GM23338 (cell line): ENCODE measurements at regions not wholly inside any gene's neighbourhood (a gene's known extent, or its start where the extent isn't known, plus 50 kb on each side); places are given as distances from the start of the nearest gene placed in this dataset.
A peak's percentile ranks its signal among the peaks of the same experiment; 100 is the strongest.
"Not testable (repeated sequence)": the region's sequence is repeated elsewhere in the genome, so short reads cannot be mapped to it uniquely, and the experiment has no call there.

Experiments
- ATAC-seq: fragments of 200-7000 bp; cut with Tn5 transposase; 3 replicates; pipeline ENCODE4 v1.9.1; 2020
- DNase-seq: peaks from one replicate; pipeline ENCODE4 v3.0.0-alpha.2; 2015; ENCODE audit warnings: low spot score
- H2AFZ ChIP-seq: fragments of 200-600 bp; sonication (generic); 2 replicates; pipeline ENCODE4 v1.8.0; 2016; ENCODE audit warnings: antibody characterized with exemption, mild to moderate bottlenecking, moderate library complexity
- H3F3A ChIP-seq: fragments of 200-600 bp; sonication (generic); replicated peaks from 2 replicates; pipeline ENCODE4 v1.8.0; 2017; ENCODE audit warnings: antibody characterized with exemption, mixed run types, low read depth
- H3K27ac ChIP-seq: fragments of 200-600 bp; sonication (generic); 2 replicates; pipeline ENCODE4 v1.6.1; 2016; ENCODE audit warnings: low read depth
- H3K27me3 ChIP-seq: fragments of 200-600 bp; sonication (generic); 2 replicates; pipeline ENCODE4 v1.8.0; 2016; ENCODE audit warnings: mild to moderate bottlenecking, mixed run types, moderate library complexity; ENCODE audit not compliant: insufficient read depth
- H3K36me3 ChIP-seq: fragments of 200-600 bp; sonication (generic); 2 replicates; pipeline ENCODE4 v1.8.0; 2016; ENCODE audit warnings: mild to moderate bottlenecking; ENCODE audit not compliant: insufficient read depth
- H3K4me1 ChIP-seq: fragments of 200-600 bp; sonication (generic); 2 replicates; pipeline ENCODE4 v1.8.0; 2016; ENCODE audit warnings: mild to moderate bottlenecking, moderate library complexity; ENCODE audit not compliant: insufficient read depth
- H3K4me2 ChIP-seq: fragments of 200-600 bp; sonication (generic); 2 replicates; pipeline ENCODE4 v1.7.1; 2017; ENCODE audit warnings: mixed run types
- H3K4me3 ChIP-seq: fragments of 200-600 bp; sonication (generic); 2 replicates; pipeline ENCODE4 v1.6.1; 2016; ENCODE audit warnings: mixed run types
- H3K79me2 ChIP-seq: fragments of 200-600 bp; sonication (generic); replicated peaks from 2 replicates; pipeline ENCODE4 v1.8.0; 2017; ENCODE audit warnings: mild to moderate bottlenecking; ENCODE audit not compliant: insufficient read depth
- H3K9me2 ChIP-seq: fragments of 200-600 bp; sonication (generic); 2 replicates; pipeline ENCODE4 v1.8.0; 2017; ENCODE audit not compliant: insufficient read depth
- H4K20me1 ChIP-seq: fragments of 200-600 bp; sonication (generic); replicated peaks from 2 replicates; pipeline ENCODE4 v1.8.0; 2017; ENCODE audit warnings: mild to moderate bottlenecking; ENCODE audit not compliant: insufficient read depth
- H3K27ac Mint-ChIP-seq: 2 replicates; pipeline ENCODE4 v1.8.0; 2020; ENCODE audit warnings: inconsistent platforms, mild to moderate bottlenecking, moderate library complexity, mixed read lengths
- H3K27me3 Mint-ChIP-seq: 3 replicates; pipeline ENCODE4 v1.8.0; 2022; ENCODE audit warnings: low read depth, mild to moderate bottlenecking, moderate library complexity, mixed read lengths, inconsistent platforms; ENCODE audit not compliant: insufficient read depth, poor library complexity
- H3K36me3 Mint-ChIP-seq: 3 replicates; pipeline ENCODE4 v1.8.0; 2021; ENCODE audit warnings: low read depth, mild to moderate bottlenecking, inconsistent platforms, moderate library complexity, mixed read lengths
- H3K4me1 Mint-ChIP-seq: 3 replicates; pipeline ENCODE4 v1.8.0; 2020; ENCODE audit warnings: mild to moderate bottlenecking, inconsistent platforms, mixed read lengths
- H3K4me3 Mint-ChIP-seq: 3 replicates; pipeline ENCODE4 v1.8.0; 2021; ENCODE audit warnings: moderate library complexity, mild to moderate bottlenecking, inconsistent platforms, mixed read lengths
- H3K9me3 Mint-ChIP-seq: 3 replicates; pipeline ENCODE4 v1.8.0; 2020; ENCODE audit warnings: moderate library complexity, mild to moderate bottlenecking, inconsistent platforms, mixed read lengths
- CTCF ChIP-seq, 2 experiments: fragments of 200-600 bp in 1 of 2; sonication (generic) in 1 of 2; conservative IDR thresholded peaks; 2 replicates each; pipeline versions ENCODE4 v1.5.1 to v1.6.1; 2016 to 2017; ENCODE audit warnings: antibody characterized with exemption in 2 of 2, low read depth in 2 of 2, mild to moderate bottlenecking in 2 of 2, moderate library complexity in 1 of 2
- NANOG ChIP-seq: IDR thresholded peaks from 2 replicates; pipeline ENCODE4 v1.6.1; 2016; ENCODE audit warnings: antibody characterized with exemption, borderline replicate concordance
- REST ChIP-seq: IDR thresholded peaks from one replicate; pipeline ENCODE4 v1.6.1; 2018; ENCODE audit warnings: antibody characterized with exemption; ENCODE audit not compliant: unreplicated experiment
- ZNF114 ChIP-seq: fragments of 250-450 bp; sonication (Bioruptor Pico); IDR thresholded peaks from 2 replicates; pipeline ENCODE4 v1.5.0; 2020; ENCODE audit warnings: mild to moderate bottlenecking, moderate library complexity
- ZNF331 ChIP-seq: fragments of 250-450 bp; sonication (Bioruptor Pico); IDR thresholded peaks from 2 replicates; pipeline ENCODE4 v1.5.0; 2020; ENCODE audit warnings: low read depth, mild to moderate bottlenecking, moderate library complexity

GRCh38 chr3:166993015-166993630 is 387.0 kb downstream of the ZBBX start (continued):
- no peak for TF ChIP-seq REST
- no peak for TF ChIP-seq NANOG
- TF ChIP-seq ZNF331 (CRISPR knock-in tag): no peak
- TF ChIP-seq ZNF114 (CRISPR knock-in tag): no peak

- DNase-seq: no peak
- Histone ChIP-seq H3K9me2 (0 out of 2 replicates have a peak, but pooled peaks cover 10% of the 10 kb centered on the region), H3K27me3 (no peaks in the 10 kb centered on the region), H3K4me1 (0 out of 2 replicates have a peak, but pooled peaks cover 7% of the 10 kb centered on the region), H3K79me2 (no peaks in the 10 kb centered on the region), H3K36me3 (no peaks in the 10 kb centered on the region), H4K20me1 (no peaks in the 10 kb centered on the region), H3F3A (no peaks in the 10 kb centered on the region), H3K4me3 (no peak overlapping the region), H2AFZ (no peak overlapping the region), H3K4me2 (no peak overlapping the region; the same call in 1 of the 2 replicates), H3K27ac (peak overlapping the region; percentile 35; the same call in 1 of the 2 replicates)
- ATAC-seq: no peak
- Mint-ChIP-seq H3K4me3 (no peak overlapping the region), H3K9me3 (no peaks in the 10 kb centered on the region), H3K36me3 (no peaks in the 10 kb centered on the region), H3K27me3 (peaks cover 3% of the 10 kb centered on the region), H3K4me1 (peaks cover 7% of the 10 kb centered on the region), H3K27ac (peak overlapping the region; percentile 48; the same call in 1 of the 2 replicates)
- no peak for TF ChIP-seq CTCF (conservative IDR thresholded peaks at IDR 0.05; ENCODE audit: low read depth in 2 of 2)
Observed at GRCh38 chr3:166986000-166986399, 394.1 kb downstream of the ZBBX start.

- not testable (repeated sequence) for H3K36me3 Mint-ChIP-seq, H3K27me3 Mint-ChIP-seq, H4K20me1 ChIP-seq, H3F3A ChIP-seq, H3K4me3 Mint-ChIP-seq, ATAC-seq, H3K4me2 ChIP-seq, H3K27me3 ChIP-seq, H3K27ac ChIP-seq, H3K4me1 ChIP-seq, H2AFZ ChIP-seq, H3K79me2 ChIP-seq, H3K9me3 Mint-ChIP-seq, H3K4me3 ChIP-seq, H3K4me1 Mint-ChIP-seq, H3K36me3 ChIP-seq, DNase-seq, H3K9me2 ChIP-seq, H3K27ac Mint-ChIP-seq
Observed at GRCh38 chr3:166975796-166976195, 404.3 kb downstream of the ZBBX start.

- not testable (repeated sequence) for DNase-seq
Observed at GRCh38 chr3:166967714-166968113, 412.4 kb downstream of the ZBBX start.

More at GRCh38 chr3:166967714-166968113, 412.4 kb downstream of the ZBBX start:
- H3K4me1 ChIP-seq, H3K79me2 ChIP-seq, H3F3A ChIP-seq, H3K27me3 ChIP-seq, H3K36me3 Mint-ChIP-seq, H3K4me1 Mint-ChIP-seq, H3K27me3 Mint-ChIP-seq, H3K27ac ChIP-seq, H3K27ac Mint-ChIP-seq, H3K4me3 ChIP-seq, H3K4me3 Mint-ChIP-seq, H2AFZ ChIP-seq, H3K9me2 ChIP-seq, ATAC-seq, H3K36me3 ChIP-seq, H3K4me2 ChIP-seq, H4K20me1 ChIP-seq, H3K9me3 Mint-ChIP-seq: not testable (repeated sequence)
